Dermis microvascular lymphatic vessel endothelial cell (primary cell): ENCODE measurements at regions not wholly inside any gene's neighbourhood (a gene's known extent, or its start where the extent isn't known, plus 50 kb on each side); places are given as distances from the start of the nearest gene placed in this dataset.
A peak's percentile ranks its signal among the peaks of the same experiment; 100 is the strongest.

Source experiments
- DNase-seq, 2 donors: peaks; one replicate each; pipeline versions ENCODE4 v3.0.0 to v3.0.0-alpha.2; 2010; ENCODE audit warnings: low read depth in 2 of 2

DNA sequence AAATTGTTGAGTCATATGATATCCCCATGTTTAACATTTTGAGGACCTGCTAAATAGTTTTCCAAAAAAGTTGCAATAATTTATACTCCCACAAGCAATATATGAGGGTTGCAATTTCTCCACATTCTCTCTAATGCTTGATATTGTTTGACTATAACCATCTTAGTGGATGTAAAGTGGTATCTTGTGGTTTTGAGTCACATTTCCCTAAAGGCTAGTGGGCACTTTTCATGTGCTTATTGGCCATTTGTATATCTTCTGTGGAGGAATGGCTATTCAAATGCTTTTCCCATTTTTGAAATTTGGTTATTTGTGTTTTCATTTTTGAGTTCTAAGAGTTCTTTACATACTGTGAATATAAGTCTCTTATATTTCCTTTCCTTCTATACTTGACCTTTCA is 82.7 kb downstream of the SCG2 start:
- DNase-seq: no peak

DNA sequence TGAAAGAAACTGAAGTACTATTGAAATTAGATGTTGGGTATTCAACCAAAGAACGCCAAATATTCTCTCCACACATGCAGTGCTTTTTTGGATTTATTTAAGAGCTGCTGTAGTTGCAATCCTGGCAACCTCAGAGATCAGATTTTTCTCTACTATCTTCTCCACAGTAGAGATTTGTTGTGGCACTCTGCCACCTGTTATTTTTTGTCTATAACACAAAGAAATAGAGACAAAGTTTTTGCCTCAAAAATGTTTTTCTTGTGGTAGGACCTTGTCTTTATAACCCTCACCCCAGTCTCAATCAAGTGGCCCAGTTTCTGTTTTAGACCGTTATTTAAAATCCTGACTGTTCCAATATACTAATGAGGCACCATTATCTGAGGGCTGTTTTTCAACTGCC is 79.4 kb downstream of the SCG2 start:
- no peak for DNase-seq

DNA sequence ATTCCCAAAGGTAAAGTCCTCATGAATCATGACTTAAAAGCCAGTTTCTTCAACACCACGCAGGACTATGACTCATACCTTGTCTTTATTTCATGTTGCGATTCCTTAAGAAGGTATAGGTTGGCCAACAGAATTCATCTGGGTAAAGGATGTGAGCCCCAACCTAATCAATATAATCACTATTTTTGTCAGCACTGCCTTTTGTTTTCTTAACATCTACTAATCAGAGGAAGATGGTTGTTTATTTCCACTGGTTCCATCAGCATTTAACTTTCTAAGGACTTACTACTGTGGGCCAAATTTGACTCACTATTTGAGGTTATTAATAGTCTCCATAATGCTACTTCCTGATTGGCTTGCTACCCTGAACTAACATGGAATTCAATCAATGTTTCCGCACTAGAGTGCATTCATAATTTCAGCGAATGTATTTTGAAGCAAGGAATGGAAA is 78.6 kb downstream of the SCG2 start:
- DNase-seq: no peak

DNA sequence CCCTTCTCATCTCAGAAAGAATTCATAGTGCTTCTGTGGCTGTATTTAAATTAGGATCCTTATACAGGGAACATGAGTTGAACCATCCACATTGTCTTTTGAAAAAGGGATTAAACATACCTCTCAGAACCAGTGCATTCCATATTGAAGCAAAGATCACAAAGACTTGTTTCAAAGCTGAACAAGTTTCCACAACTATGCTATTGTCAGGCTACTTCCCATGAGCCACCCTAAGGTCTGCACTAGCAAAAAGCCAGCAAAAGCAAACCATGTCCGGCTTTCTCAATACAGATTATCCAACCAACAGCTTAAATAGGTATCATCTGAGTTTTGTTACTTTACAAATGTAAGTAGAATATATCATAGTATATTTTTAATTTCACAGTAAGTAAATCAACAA is 78.1 kb downstream of the SCG2 start:
- DNase-seq: no peak

DNA sequence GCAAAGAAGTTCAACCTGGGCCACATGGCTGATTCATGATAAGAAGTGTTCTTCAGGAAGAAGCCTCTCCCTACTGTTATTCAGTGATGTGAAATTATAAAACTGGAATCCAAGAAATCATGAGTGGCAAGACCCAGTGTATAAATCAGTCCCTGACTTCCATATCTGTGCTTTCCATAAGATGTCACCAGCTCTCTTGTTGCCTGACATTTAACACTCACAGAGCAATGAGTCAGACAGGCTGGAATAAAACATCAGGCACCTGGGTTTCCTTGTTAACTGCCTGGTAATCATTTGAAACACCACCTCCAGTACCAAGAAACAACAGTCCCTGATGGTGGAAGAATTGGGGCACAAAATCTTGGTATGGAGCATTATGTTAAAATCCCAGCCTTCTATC is 76.1 kb downstream of the SCG2 start:
- DNase-seq: no peak

DNA sequence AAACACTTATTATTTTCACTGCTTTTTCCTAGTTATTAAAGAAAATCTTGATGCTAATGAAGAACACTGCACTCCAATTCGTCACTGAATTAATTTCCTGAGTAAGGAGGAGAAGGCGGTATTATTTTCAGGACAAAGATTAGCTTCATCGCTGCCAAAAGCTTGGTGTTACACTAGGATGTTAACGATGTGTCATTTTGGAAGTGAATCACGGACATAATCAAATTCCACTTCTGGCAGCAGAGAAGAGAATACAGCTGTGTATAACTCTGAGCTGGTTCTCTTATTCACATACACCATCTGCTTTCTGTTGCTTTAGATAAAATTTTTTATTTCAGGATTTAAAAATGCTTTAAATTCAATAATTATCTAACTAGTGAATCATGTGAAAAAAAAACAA is 74.1 kb downstream of the SCG2 start:
- no peak for DNase-seq

DNA sequence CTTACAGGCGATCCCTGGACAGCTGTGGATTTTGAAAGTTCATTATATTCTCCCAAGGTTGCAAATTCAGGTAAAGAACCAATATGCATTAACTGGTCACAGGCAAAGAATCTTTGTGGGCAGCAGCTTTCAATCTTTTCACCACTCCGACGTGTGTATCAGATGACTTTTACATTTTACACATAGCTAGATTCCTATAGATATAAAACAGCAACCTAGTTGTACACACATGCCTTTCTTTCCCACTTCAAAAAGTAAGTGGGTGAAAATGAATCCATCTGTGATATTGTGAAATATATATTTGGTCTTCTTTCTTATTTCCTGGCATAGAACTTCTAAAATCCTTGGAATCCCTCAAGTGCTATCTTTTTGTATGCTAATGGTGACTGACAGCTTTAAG is 72.5 kb downstream of the SCG2 start:
- DNase-seq: no peak

DNA sequence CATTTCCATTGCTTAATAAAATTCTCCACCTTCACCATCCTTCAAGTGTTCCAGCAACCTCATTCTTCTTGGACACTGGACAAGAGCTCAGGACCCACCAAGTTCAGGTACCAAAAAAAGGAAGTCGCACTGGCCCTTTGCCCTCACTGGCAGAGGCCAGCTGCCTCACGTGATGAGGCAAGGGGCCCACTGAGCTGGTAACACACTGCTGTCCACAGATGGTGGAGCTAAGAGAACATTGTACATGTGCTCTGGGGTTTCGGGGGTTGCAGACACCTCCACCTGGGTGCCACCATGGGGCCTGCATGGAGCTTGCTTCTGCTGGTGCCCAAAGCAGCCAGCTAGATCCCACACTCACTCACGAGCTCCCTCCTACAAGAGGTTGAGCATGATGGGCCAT is 71.3 kb downstream of the SCG2 start:
- DNase-seq: no peak

DNA sequence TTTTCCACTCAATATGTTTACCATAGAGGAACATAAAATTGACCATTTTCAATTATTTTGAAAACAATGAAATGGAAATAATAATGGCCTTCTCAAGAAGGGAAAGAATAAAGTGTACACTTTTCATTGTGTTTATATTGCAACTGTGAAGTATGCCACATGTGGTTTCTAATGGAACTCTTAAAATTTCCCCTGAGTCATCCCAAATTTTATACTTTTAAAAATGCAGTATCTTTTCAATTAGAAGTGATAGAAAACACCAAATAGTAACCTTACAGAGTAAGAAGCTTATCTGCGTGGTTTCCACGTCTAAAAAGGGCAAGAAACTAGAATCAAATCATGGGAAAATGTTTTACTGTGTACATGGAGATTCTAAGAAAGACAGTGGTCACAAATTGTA is 70.0 kb downstream of the SCG2 start:
- no peak for DNase-seq

DNA sequence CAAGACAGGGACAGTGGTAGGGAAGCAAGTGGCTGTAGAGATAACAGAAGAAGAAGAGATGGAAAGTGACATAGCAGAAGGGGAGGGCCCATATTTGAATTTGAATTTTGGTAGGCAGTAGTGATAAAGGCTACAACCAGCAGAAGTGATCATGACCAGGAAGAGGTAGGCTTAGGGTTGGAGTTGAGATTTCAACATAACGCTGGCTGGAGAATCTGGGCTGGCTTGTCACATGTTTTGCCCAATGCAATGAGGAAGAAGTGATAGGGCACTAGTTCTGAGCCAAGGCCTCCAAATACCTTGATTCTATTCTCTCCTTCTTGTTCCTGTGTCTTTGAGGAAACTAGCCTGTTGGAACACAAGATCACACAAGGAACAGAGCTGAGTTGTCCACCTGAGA is 69.4 kb downstream of the SCG2 start:
- no peak for DNase-seq

DNA sequence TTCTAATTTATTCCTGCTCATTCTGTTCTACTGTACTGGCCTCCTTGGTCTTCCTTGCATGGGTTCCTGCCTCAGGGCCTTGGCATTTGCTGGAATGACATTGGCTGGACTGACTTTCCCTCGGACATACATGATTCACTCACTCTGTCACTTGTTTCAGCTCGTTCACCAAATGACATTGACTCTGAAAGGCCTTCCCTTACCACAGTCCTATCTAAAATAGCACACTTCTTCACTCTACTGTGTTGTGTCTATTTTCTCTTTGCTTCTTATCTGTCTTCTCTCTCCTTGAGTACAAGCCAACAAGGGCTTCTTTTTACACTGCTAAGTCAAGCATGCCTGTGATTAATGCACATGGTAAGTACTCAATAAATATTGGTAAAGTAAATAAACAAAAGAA is 65.6 kb downstream of the SCG2 start:
- no peak for DNase-seq

DNA sequence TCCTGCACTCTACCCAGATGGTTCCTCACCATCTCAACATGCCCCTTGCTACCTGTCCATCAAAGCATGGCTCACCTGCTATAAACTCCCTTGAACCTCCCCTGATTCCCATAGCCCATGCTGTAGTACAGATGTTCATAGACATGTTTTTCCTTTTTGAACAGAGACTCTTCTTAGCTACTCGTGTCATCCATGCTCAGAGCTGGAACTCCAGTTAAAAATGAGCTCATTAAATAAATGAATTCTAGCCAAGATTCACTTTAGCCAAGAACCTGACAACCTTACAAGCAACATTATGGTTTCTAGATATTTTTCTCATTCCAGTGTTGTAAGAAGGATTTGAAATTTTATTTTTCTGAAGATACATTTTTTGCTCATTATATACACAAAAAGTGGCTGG is 65.0 kb downstream of the SCG2 start:
- no peak for DNase-seq

DNA sequence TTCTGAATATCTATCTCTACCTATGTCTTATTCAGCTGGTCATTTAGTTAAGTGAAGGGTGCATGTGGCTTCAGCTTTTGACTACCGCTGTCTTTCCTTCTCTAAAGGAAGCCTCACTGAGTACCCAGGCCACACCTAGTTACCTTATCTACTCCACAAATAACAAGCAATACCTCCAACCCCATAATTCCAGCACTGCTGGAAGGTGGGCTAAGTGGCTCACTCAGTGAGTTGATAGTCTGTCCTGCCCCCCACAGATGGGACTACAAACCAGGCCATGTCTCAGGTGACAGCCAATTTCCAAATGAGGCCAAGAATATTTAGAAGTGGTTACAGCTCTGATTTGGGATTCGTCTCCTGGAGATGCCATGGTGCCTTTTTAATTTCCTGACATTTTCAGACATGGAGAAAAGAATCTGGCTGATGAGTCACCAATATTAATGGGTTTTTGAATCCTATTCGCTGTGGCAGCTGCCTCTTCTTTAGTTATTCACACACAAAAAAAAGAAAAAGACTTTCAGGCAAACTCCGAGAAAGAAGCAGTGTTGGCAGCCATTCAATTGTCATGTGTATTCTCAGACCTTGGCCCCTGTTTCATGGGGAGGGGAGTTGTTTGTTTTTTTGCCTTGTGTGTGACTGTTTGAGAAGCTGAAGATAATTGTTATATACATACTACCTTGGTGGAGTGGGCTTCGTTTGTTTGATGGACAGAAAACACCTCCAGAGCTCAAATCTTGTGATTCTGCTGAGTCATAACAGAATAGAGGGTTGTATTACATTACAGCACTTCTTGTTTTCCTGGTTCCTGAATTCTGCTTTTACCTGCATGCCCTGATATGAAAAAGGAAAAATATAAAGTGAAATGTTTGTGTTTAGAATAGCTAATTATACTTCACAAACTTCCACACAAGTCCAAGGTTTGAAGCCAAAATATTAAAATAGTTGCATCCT is 64.2 kb downstream of the SCG2 start:
- peak in 1 of 2 donors; percentile 5 for DNase-seq

DNA sequence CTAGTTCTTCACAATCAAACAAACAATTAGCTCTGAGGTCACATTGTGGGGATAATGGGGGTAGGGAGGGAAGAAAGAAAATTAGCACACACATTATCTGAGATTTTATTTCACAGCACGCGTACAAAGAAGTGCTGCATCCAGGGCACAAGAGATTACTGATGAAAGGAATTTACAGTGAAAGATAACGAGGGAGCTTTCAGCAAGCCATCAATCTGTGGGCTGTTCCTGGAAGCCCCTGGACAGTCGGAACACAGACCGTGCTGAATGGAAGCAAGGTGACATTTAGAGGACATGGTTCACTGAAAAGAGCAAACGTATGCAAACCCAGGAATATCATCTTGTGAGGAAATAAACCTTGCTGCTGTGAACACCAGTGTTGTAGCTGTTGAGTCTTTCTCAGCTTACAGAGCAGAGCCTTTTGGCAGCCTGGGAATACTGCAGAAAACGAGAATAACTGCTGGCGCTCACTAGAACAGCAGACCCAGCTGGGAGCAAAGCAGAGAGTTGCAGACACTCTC is 63.2 kb downstream of the SCG2 start:
- no peak for DNase-seq

DNA sequence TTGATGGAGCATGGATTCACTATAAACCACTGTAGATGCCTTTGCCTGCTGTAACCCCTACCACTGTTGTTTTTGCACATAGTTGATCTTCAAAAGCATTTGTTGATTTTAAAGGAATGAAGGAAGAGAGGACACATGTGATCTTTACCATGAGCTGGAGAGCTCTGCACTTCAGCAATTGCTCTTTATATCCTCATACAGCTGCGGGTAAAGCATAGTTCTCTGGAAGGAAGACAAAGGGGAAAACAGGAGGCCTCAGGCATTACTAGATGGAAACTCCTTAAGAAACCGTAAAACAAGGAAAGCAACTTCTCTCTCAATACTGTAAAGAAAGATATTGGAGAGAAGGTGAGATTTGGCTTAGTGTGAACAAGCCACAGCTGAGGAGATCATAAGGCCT is 60.6 kb downstream of the SCG2 start:
- DNase-seq: no peak

DNA sequence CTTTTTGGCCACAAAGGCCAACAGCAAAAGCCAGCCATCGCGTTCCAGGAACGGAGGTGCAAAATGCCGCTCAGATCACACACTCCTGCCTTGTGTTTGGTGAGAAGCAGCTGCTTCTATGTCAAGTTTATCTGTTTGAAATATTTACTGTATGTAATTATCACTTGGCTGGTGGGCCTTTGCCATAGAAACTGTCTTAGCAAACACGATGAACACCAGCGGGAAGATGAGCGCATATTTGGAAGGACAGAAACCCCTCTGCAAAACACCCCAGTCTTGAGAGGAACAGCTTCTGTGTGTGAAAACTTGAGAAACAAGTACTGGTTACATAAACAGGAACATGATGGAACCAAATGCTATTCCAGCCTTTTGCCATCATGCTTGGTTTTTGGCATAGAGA is 59.7 kb downstream of the SCG2 start:
- DNase-seq: no peak

DNA sequence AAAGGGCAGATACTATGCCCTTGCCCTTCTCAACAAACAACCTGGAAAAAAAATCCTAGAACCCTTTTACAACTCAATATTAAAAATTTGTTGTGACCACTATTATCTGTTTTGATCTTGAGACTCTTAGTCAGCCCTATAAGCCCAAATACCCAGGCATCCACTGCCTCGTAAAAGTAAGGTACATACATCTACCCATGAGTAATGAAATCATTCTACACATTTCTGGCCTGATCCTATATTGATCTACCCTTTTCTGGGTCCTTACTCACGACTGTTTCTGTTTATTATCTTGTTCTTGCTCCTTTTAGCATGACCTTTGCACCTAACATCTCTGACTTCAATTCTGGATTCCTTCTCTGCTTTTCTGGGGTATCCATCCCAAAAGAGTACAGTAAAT is 56.8 kb downstream of the SCG2 start:
- DNase-seq: no peak

DNA sequence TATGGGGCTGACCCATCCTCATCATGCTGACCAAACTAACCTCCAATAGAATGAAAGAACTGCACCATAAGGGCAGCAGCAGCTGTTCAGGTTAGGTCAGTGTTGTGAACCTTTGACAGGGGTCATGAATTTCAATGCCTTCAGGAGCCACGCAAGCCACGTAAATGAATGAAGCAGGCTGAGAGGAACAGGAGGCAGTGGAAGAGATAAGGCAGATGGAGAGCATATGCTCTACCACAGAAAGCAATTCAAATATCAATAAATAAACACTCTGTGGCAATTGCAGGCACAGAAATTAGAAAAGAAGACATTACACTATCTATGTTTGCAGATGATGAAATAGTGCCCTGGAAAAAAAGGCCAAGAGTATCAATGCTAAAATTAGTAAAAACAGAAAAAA is 56.3 kb downstream of the SCG2 start:
- no peak for DNase-seq
